Glomerular visceral epithelial cell (primary cell): ENCODE measurements at regions not wholly inside any gene's neighbourhood (a gene's known extent, or its start where the extent isn't known, plus 50 kb on each side); places are given as distances from the start of the nearest gene placed in this dataset.

Experiments
- DNase-seq: peaks from one replicate; pipeline ENCODE4 v3.0.0-alpha.2; 2016; ENCODE audit errors: extremely low spot score

DNA sequence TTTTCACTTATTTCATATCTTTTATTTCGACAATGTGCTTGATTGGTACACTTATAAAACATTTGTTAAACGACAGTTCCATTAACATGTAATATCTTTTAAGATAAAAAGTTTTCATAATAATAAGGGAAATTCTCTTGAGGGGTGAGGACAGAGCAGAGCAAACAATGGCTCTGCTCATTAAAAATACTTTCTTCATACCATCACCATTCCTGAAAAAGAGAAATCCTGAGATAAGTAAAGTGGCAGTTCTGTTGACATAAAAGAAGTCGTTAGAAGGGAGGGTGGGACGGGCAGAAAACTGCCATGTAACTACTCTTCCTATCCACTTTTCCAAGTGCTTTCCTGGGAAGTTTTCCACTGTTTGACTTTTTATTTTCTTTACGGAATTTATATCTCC lies 193.6 kb upstream of the CEP162 start:
- no peak for DNase-seq

DNA sequence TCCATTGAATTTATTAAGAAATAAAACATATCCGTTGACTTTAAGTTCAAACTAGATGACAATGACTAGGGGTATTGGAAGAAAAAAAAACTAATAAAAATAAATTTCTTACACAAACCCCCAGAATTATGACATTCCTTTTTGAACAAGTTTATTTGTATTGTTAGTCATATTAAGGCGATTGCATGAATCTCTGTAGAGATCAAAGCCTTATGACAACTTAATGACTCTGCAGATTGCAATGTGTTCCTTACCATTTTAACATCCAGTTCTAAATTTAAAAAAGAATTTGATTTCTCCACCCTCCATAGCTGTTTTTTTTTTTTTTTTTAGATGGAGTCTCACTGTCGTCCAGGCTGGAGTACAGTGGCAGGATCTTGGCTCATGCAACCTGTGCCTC lies 189.8 kb upstream of the CEP162 start:
- DNase-seq = no peak

GRCh38 chr6:84416043-84416657 lies 188.7 kb upstream of the CEP162 start:
- DNase-seq = no peak

GRCh38 chr6:84415517-84415916 lies 188.1 kb upstream of the CEP162 start:
- DNase-seq = no peak

DNA sequence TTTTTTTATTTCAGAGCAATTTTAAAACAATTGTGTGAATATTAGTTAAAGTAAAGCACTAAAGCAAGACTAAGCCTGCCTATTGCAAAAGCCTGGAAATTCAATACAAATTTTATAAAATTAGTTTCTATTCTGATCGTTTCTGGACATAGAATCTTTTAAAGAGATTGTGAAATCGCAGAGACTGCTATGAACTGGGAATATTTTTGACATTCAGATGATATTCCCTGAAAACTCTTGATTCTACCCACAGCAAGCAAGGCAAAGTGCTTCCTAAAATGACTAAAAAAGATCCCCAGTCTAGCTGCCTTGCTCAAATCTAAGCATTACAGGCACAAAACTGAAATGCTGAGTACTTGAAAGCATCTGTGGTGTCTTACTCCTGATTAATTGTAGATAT lies 187.6 kb upstream of the CEP162 start:
- DNase-seq = no peak

DNA sequence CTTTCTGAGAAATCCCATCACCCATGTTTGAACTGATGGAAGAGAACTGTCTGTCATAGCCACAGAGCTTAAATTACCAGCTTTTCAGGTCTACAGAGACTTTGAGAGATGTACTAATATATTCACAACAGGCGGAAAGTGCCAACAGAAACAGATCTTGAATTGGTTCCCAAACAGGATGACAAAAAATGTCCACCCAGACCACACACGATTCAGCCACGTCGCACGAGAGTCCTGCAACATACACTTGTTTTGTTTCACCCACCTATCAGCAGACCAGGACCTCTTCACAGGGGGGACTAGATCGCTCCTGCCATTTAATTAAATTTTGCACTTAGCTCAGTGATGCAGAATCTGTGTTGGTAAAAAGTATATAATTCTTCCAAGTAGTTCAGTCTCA lies 187.1 kb upstream of the CEP162 start:
- no peak for DNase-seq

- peak; percentile 7 for DNase-seq
Measured at GRCh38 chr6:84411060-84411629, 183.7 kb upstream of the CEP162 start.

DNA sequence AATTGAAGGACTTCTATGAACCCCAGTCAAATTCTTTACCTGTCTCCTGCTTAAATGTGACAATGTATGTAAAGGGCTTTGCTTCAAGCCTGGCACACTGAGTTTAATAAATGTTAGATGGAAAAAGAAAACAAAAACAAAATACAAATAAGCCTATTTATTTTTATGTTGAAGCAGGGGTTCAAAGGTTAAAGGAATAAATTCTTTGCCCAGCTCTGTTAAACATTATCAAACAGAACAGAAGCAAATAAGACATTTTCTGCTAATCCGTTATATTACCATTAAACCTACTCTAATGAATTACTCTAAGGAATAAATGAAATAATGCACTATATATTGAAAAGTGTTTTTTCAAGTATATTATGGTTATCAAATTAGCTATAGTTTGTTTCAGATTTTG lies 182.5 kb upstream of the CEP162 start:
- no peak for DNase-seq

- DNase-seq = no peak
Measured at GRCh38 chr6:84408028-84408427, 180.6 kb upstream of the CEP162 start.

DNA sequence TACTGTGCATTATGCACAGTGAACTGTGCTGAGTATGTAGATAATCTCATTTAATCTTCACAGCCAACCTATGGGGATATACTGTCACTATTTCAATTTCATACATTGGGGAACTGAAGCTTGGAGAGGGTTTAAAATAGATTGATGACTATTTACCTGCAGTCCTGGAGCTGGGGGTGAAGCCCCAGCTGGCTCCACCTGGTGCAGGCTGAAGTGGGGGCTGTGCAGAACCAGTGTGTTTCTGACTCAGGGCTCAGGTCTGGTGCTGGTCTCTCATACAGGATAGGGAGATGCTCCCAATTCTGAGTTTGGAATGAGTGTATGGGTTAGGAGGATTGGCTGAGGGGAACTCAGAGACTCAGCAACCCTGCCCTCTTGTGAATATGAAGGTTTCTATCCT lies 176.1 kb upstream of the CEP162 start:
- DNase-seq = no peak

DNA sequence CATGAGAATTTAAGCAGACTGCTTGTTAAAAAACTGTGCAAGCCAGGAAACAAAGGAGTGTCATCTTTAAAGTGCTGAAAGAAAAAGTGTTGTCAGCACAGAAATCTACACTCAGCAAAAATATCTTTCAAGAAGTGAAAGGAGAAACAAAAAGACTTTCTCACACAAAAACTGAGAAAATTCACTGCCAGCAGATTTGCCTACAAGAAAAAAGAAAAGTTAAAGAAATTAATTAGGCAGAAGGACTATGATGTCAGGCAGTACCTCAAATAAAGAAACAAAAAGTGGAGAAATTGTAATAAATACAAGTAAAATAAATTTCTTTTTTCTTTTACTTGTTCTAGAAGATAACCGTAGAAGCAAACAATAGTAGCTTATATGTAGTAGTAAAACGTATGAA lies 171.6 kb upstream of the CEP162 start:
- no peak for DNase-seq

DNA sequence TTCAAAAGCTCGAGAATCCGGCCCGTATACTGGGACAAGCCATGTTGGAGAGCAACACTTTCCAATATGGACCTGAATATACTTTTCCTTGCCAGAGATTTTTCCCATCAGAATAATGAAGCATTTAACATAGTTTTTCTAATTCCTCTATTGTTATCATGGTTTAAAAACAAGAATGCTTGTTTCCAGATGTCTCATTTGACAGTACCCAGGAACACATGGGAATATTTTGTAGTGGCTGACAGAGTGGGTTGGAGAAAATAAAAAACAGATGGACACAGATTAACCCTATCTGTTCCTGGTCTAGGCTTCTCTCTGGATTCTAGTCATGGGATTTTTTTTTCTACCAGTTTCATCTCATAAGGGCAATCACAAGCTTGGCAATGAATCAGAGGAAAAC lies 164.8 kb upstream of the CEP162 start:
- no peak for DNase-seq

DNA sequence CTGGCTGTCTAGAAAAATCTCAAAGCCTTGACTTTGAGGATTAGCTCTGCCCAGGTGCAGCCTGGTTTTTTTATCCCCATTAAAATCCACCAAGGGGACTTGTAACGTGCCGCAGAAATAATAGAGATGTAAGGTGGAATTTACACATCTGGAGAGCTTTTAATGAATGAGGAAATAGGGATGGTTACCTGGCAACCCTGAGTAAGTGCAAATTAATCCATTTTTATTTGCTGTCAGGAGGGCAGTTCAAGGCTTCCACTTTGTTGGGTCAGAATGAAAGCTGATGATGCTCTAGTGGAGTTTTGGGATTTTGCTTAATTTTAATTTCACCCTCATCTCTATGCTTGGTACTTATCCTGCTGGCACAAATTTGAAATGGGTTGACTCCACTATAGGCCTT lies 163.4 kb upstream of the CEP162 start:
- no peak for DNase-seq

GRCh38 chr6:84390334-84390733 lies 162.9 kb upstream of the CEP162 start:
- DNase-seq = no peak

DNA sequence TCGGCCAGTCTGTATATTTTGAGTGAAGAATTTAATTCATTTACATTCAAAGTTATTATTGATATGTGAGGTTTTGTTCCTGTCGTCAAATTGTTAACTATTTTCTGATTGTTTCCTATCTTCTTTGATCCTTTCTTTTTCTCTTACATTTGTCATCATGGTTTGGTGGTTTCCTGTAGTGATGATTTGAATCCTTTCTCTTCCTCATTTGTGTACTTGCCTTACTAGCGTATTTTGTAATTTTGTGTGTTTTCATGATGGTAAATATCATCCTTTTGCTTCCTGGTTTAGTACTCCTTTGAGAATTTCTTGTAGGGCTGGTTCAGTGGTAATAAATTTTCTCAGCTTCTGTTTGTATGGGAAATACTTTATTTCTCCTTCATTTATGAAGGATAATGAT lies 151.7 kb upstream of the CEP162 start:
- DNase-seq = no peak

DNA sequence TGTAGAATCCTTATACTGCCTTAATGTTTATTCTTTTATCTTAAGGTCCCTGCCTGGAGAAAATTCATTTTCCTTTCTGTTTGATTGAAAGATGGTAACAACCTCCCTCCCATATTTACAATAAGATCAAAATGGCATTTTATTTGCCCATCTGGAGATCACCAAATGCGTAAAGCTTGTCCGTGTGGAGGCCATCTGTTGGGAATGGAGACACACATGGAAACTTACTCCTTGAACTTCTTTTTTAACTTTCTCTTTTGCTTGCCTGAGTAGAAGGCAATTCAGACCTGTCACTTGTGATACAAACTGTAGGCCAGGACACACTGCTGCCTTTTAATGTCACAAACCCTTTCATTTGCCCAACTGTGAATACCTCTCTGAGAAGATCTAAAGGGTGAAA lies 144.8 kb upstream of the CEP162 start:
- DNase-seq = no peak

DNA sequence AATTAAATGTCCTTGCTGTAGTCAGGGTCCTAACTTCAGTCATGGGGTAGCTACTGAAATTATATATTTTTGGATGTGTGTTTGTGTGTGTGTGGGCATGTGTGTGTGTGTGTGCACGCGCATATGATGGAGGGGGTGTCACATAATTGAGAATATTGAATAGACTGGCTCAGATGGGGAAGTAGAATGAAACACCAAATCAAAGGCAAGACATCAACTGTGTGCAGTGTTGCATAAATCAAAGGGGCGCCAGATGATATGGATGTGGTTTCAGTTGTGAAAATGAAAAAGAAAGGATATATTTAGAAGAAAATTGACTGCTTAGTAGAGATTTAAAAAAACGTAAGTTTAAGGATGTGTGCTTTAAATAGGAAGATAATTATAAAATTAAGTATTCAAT lies 144.2 kb upstream of the CEP162 start:
- no peak for DNase-seq

GRCh38 chr6:84362193-84362821 lies 134.9 kb upstream of the CEP162 start:
- DNase-seq = no peak

GRCh38 chr6:84361372-84362192 lies 134.1 kb upstream of the CEP162 start:
- DNase-seq = no peak

GRCh38 chr6:84360039-84360438 lies 132.6 kb upstream of the CEP162 start:
- DNase-seq = no peak

DNA sequence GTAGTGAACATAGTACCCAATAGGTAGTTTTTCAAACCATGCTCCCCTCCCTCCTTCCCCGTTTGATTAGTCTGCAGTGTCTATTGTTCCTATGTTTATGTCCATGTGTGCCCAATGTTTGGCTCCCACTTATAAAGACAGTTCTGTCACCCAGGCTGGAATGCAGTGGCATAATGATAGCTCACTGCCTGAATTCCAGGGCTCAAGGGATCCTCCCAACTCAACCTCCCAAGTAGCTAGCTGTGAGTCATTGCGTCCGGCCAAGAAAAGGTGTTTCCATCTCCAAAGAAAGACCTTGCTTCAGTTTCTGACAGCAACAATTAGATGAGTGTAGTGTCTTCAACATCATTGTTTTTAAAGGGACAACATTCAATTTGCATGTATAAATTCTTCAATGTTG lies 131.1 kb upstream of the CEP162 start:
- no peak for DNase-seq

DNA sequence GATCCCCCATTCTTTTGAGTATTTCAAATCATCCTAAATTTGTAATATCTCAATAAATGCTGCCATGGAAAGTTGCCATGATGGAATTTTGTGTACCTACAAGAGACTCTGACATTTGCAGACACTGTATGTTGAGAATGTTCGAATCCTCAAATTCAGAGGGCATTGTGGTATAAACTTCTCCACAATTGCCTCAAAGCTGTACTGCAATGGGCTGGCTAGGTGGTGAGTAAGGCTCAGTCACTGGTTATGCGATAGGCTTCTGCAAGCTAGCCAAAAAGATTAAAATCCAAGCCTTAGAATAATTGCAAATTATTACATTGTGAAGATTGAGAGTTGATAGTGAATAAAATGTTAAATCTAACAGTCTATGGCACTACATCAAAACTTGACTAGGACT lies 130.2 kb upstream of the CEP162 start:
- DNase-seq = no peak

GRCh38 chr6:84356907-84357306 lies 129.5 kb upstream of the CEP162 start:
- no peak for DNase-seq
